ENCODE measurements at regions not wholly inside any gene's neighbourhood (a gene's known extent, or its start where the extent isn't known, plus 50 kb on each side); places are given as distances from the start of the nearest gene placed in this dataset.

DNA sequence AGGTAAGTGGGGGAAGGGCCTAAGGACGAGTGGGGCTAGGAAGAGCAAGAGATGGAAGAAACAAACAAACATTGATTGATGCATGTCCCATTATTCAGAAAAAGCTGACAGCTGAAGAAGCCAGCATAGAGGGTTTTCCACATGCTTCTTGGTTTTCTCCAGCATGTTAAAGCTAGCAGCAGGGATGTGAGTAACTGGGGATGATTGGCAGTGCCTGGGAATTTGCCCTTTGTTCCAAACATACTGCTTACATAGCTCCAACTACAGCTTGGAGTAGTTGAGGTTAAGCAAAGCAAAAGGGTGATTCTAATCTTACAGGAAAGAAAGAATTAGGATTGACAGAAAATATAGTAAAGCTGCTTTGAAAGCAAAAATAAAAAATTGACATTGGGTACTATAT is 68.0 kb upstream of the IFNG-AS1 start:
- no peaks in the 10 kb centered on the region for H3K27me3 Mint-ChIP-seq (ENCODE audit: low read depth)
- H3K9me3 Mint-ChIP-seq, result no peaks in the 10 kb centered on the region
- no peak for DNase-seq (ENCODE audit: low spot score in 2 of 2, unreplicated experiment in 2 of 2)
- no peak overlapping the region for H3K4me3 Mint-ChIP-seq
- TF ChIP-seq, protein P1, sequence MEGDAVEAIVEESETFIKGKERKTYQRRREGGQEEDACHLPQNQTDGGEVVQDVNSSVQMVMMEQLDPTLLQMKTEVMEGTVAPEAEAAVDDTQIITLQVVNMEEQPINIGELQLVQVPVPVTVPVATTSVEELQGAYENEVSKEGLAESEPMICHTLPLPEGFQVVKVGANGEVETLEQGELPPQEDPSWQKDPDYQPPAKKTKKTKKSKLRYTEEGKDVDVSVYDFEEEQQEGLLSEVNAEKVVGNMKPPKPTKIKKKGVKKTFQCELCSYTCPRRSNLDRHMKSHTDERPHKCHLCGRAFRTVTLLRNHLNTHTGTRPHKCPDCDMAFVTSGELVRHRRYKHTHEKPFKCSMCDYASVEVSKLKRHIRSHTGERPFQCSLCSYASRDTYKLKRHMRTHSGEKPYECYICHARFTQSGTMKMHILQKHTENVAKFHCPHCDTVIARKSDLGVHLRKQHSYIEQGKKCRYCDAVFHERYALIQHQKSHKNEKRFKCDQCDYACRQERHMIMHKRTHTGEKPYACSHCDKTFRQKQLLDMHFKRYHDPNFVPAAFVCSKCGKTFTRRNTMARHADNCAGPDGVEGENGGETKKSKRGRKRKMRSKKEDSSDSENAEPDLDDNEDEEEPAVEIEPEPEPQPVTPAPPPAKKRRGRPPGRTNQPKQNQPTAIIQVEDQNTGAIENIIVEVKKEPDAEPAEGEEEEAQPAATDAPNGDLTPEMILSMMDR (IDR thresholded peaks at IDR 0.05; ENCODE audit: unreplicated experiment), result no peak
- peaks cover 38% of the 10 kb centered on the region for H3K4me1 Mint-ChIP-seq
- no peaks in the 10 kb centered on the region for H3K36me3 Mint-ChIP-seq
- no peak overlapping the region for H3K27ac Mint-ChIP-seq

DNA sequence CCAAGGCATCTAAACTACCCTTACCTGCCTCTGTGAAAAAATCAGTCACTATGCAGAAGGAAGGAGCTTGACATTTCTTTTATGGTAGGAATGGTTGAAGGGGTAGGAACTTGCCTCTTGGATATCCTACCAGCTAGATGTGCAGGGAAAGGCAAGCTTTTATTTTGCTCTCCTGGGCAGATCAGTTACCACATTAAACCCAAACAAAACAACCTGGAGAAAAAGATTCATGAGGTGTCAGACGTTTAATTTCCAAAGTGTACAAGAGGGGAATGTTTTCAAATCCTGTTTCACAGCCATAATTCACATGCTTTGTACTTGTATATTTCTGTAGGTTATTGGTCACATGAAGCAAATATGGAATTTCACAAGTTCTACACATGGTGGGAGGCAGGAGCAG is 67.0 kb upstream of the IFNG-AS1 start:
- Mint-ChIP-seq H3K4me3 (no peak overlapping the region), H3K36me3 (no peaks in the 10 kb centered on the region), H3K4me1 (peaks cover 38% of the 10 kb centered on the region), H3K9me3 (no peaks in the 10 kb centered on the region), H3K27ac (no peak overlapping the region), H3K27me3 (ENCODE audit: low read depth) (no peaks in the 10 kb centered on the region)
- DNase-seq (ENCODE audit: low spot score in 2 of 2, unreplicated experiment in 2 of 2), result no peak
- TF ChIP-seq, protein P1 (IDR thresholded peaks at IDR 0.05; ENCODE audit: unreplicated experiment), result no peak

DNA sequence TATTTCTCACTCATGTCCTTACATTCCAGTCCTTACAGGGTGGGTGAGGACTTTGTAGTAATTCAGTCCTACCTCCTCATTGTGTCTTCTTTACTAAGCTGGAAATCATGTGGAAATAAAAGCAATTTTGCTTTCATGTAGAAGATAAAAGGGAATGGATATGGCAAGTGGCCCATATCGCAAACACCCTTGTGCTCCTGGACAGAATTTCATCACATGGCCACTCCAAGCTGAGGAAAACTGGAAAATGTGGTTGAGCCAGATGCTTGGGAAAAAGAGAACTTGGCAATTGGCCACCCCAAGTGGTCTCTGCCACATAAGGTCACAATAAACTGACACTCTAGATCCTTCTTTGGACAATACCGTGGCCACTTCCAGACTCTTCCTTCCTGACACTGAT is 64.2 kb upstream of the IFNG-AS1 start:
- peaks cover 33% of the 10 kb centered on the region for H3K4me1 Mint-ChIP-seq
- H3K27me3 Mint-ChIP-seq (ENCODE audit: low read depth), result no peaks in the 10 kb centered on the region
- no peak for DNase-seq (ENCODE audit: low spot score in 2 of 2, unreplicated experiment in 2 of 2)
- H3K4me3 Mint-ChIP-seq, result no peak overlapping the region
- no peak overlapping the region for H3K27ac Mint-ChIP-seq
- TF ChIP-seq, protein P1 (IDR thresholded peaks at IDR 0.05; ENCODE audit: unreplicated experiment), result no peak
- no peaks in the 10 kb centered on the region for H3K9me3 Mint-ChIP-seq
- H3K36me3 Mint-ChIP-seq, result no peaks in the 10 kb centered on the region

DNA sequence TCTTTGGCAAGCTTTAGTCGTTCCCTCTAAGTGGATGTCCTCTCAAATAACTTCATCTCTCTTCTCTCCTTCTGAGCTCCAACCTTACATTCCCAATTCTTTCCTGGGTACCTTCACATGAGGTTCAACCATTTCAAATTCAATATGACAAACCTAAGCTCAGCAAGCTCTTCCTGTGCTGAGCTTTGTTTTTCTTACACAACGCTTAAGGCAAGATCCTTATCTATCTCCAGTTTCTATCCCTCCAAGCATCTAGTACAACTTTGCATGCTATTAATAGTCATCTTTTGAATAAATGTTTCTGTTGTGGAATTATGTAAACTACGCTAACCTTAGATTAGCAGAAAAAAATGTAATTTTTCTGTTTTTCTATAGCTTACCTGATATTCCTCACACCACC is 63.7 kb upstream of the IFNG-AS1 start:
- H3K27ac Mint-ChIP-seq, result no peak overlapping the region
- H3K27me3 Mint-ChIP-seq (ENCODE audit: low read depth), result no peaks in the 10 kb centered on the region
- no peaks in the 10 kb centered on the region for H3K36me3 Mint-ChIP-seq
- no peaks in the 10 kb centered on the region for H3K9me3 Mint-ChIP-seq
- H3K4me1 Mint-ChIP-seq, result peaks cover 29% of the 10 kb centered on the region
- H3K4me3 Mint-ChIP-seq, result no peak overlapping the region
- TF ChIP-seq, protein P1 (IDR thresholded peaks at IDR 0.05; ENCODE audit: unreplicated experiment), result no peak
- no peak for DNase-seq (ENCODE audit: low spot score in 2 of 2, unreplicated experiment in 2 of 2)

DNA sequence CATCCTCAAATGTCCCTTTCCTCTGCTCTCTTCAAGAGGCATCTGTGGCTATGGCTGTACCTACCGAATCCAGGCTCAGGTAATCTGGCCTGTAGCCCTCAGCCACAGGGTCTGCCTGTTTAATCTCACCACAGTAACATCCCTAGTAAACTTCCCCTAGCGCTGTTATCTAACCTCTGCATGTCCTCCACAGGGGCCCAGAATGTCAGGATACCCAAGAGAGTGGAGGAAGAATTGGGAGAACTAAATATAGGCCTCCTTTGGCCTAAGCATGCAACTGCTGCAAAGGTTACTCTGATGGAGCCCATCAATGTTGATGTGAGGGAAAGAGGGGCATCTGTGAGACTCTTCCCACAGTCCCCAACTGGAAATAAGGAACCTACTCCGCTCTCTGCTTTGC is 63.2 kb upstream of the IFNG-AS1 start:
- TF ChIP-seq, protein P1 (IDR thresholded peaks at IDR 0.05; ENCODE audit: unreplicated experiment), result no peak

DNA sequence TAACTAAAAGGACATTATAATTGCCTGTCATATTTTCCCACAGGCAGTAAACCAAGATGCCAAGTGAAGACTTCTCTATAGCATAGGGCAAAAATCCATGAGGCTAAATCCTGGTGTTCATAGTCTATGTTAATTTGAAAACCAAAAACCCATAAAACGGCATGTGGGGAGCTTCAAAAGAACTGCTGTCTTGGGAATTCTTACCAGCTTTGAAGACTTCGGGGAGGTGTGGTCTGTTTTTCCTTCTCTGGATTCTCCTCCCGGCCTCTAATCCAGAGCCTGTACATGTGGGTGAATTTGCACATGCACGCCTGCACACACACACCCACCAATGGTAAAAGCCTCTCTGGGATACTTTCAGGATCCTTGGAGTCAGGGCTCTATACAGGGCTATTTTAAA is 61.9 kb upstream of the IFNG-AS1 start:
- Mint-ChIP-seq H3K27me3 (ENCODE audit: low read depth) (no peaks in the 10 kb centered on the region), H3K36me3 (no peaks in the 10 kb centered on the region), H3K27ac (no peak overlapping the region), H3K4me3 (no peak overlapping the region), H3K4me1 (peaks cover 20% of the 10 kb centered on the region), H3K9me3 (no peaks in the 10 kb centered on the region)
- DNase-seq (ENCODE audit: low spot score in 2 of 2, unreplicated experiment in 2 of 2), result no peak
- TF ChIP-seq, protein P1 (IDR thresholded peaks at IDR 0.05; ENCODE audit: unreplicated experiment), result no peak

More for the DNA sequence above, 63.2 kb upstream of the IFNG-AS1 start:
- Mint-ChIP-seq H3K4me3 (no peak overlapping the region), H3K36me3 (no peaks in the 10 kb centered on the region), H3K9me3 (no peaks in the 10 kb centered on the region), H3K27ac (no peak overlapping the region), H3K4me1 (peaks cover 24% of the 10 kb centered on the region), H3K27me3 (ENCODE audit: low read depth) (no peaks in the 10 kb centered on the region)
- DNase-seq (ENCODE audit: low spot score in 2 of 2, unreplicated experiment in 2 of 2), result no peak

All from mesothelial cell of epicardium (in vitro differentiated cells).